Stomach (tissue), 8 donors: ENCODE measurements at regions not wholly inside any gene's neighbourhood (a gene's known extent, or its start where the extent isn't known, plus 50 kb on each side); places are given as distances from the start of the nearest gene placed in this dataset.

Source experiments
- DNase-seq, 2 donors: peaks; one replicate each; pipeline versions ENCODE4 v3.0.0 to v3.0.0-alpha.2; 2013 to 2019
- H3K27ac ChIP-seq, 5 donors: fragments of 200-600 bp in 4 of 5; sonication (generic) in 4 of 5; one replicate each; pipeline ENCODE4 v1.5.1; 2013 to 2019; ENCODE audit warnings: mild to moderate bottlenecking in 1 of 5, moderate library complexity in 1 of 5
- H3K27me3 ChIP-seq, 3 donors: fragments of 200-600 bp; sonication (generic); one replicate each; pipeline ENCODE4 v1.5.1; 2017 to 2019; ENCODE audit warnings: mixed run types in 1 of 3
- H3K36me3 ChIP-seq, 4 donors: fragments of 200-600 bp; sonication (generic); 1 replicate in 3 of 4; 2 replicates in 1 of 4; pipeline ENCODE4 v1.5.1; 2016 to 2019
- H3K4me1 ChIP-seq, 4 donors: fragments of 200-600 bp; sonication (generic); one replicate each; pipeline ENCODE4 v1.5.1; 2016 to 2019
- H3K4me3 ChIP-seq, 4 donors: fragments of 200-600 bp; sonication (generic) in 3 of 4; one replicate each; pipeline ENCODE4 v1.5.1; 2016 to 2019; ENCODE audit warnings: mild to moderate bottlenecking in 1 of 4
- H3K9me3 ChIP-seq, 4 donors: fragments of 200-600 bp; sonication (generic); one replicate each; pipeline ENCODE4 v1.5.1; 2016 to 2019
- CTCF ChIP-seq, 7 experiments: fragments of 450-650 bp in 4 of 7; fragments of 200-600 bp in 3 of 7; sonication (generic) in 3 of 7; IDR thresholded peaks; one replicate each; pipeline ENCODE4 v1.5.1; 2016 to 2019; ENCODE audit warnings: antibody characterized with exemption in 7 of 7, control low read depth in 2 of 7, mild to moderate bottlenecking in 1 of 7
- EP300 ChIP-seq: sonication (generic); formaldehyde crosslinking; IDR thresholded peaks from one replicate; pipeline ENCODE4 v1.6.1; 2017; ENCODE audit warnings: antibody characterized with exemption
- POLR2A ChIP-seq, 4 donors: fragments of 450-650 bp; IDR thresholded peaks; one replicate each; pipeline ENCODE4 v1.6.1; 2016; ENCODE audit warnings: antibody characterized with exemption in 4 of 4, control low read depth in 2 of 4, mild to moderate bottlenecking in 1 of 4, moderate library complexity in 1 of 4
- POLR2AphosphoS5 ChIP-seq, 3 donors: sonication (generic); formaldehyde crosslinking; IDR thresholded peaks; one replicate each; pipeline ENCODE4 v1.6.1; 2016; ENCODE audit warnings: antibody characterized with exemption in 3 of 3
- WGBS, 5 donors: extraction: QIAGEN DNeasy Blood & Tissue Kit in 3 of 5; methylation state at CpG; one replicate each; pipeline versions ENCODE4 v1.1.5 to v1.1.7; 2013 to 2018; 5-methylcytosine and 5-hydroxymethylcytosine counted together
- intact Hi-C: fragments of 100-400 bp; cut with DNase I; formaldehyde crosslinking; loops from one replicate; pipeline ENCODE4 v1.15.1; 2023; ENCODE audit warnings: low total_unique reads
- donor health status: healthy with polysubstance abuse.
- donor health status: Bipolar disorder and iron deficiency.
- donor health status: healthy.

GRCh38 chr10:107443813-107444212, 279.3 kb upstream of the SORCS1 start:
- 61 to 79% (median 71%) methylated on average over 2 of the region's 2 CpGs for WGBS, 5 donors
- H3K4me1 ChIP-seq: no peaks in the 10 kb centered on the region

GRCh38 chr10:107443326-107443725, 278.8 kb upstream of the SORCS1 start:
- TF ChIP-seq POLR2A (IDR thresholded peaks at IDR 0.05): no peak
- no peak for TF ChIP-seq EP300
- TF ChIP-seq CTCF (IDR thresholded peaks at IDR 0.05): no peak
- TF ChIP-seq POLR2AphosphoS5 (IDR thresholded peaks at IDR 0.05): no peak
- Histone ChIP-seq H3K4me3 (no peak overlapping the region), H3K36me3 (no peaks in the 10 kb centered on the region), H3K4me1 (no peaks in the 10 kb centered on the region), H3K27ac (no peak overlapping the region), H3K27me3 (no peaks in the 10 kb centered on the region), H3K9me3 (no peaks in the 10 kb centered on the region)
- intact Hi-C loops: no loop called here
- WGBS, 5 donors: 0 to 39% (median 3%) methylated on average over 1 of the region's 1 CpG
- no peak for DNase-seq

More at GRCh38 chr10:107443813-107444212, 279.3 kb upstream of the SORCS1 start:
- TF ChIP-seq POLR2AphosphoS5 (IDR thresholded peaks at IDR 0.05) (no peak), POLR2A (IDR thresholded peaks at IDR 0.05) (no peak), EP300 (no peak), CTCF (IDR thresholded peaks at IDR 0.05) (no peak)
- no peak overlapping the region for H3K27ac ChIP-seq
- no peak overlapping the region for H3K4me3 ChIP-seq
- intact Hi-C loops: no loop called here
- no peaks in the 10 kb centered on the region for H3K27me3 ChIP-seq
- H3K9me3 ChIP-seq: no peaks in the 10 kb centered on the region
- H3K36me3 ChIP-seq: no peaks in the 10 kb centered on the region
- no peak for DNase-seq

- Histone ChIP-seq H3K4me1 (no peaks in the 10 kb centered on the region), H3K27me3 (no peaks in the 10 kb centered on the region), H3K9me3 (no peaks in the 10 kb centered on the region), H3K36me3 (no peaks in the 10 kb centered on the region), H3K4me3 (no peak overlapping the region), H3K27ac (no peak overlapping the region)
- no peak for TF ChIP-seq POLR2A (IDR thresholded peaks at IDR 0.05)
- TF ChIP-seq POLR2AphosphoS5 (IDR thresholded peaks at IDR 0.05): no peak
- TF ChIP-seq CTCF (IDR thresholded peaks at IDR 0.05): no peak
- no peak for TF ChIP-seq EP300
- intact Hi-C loops: no loop called here
- WGBS, 5 donors: 64 to 80% (median 75%) methylated on average over 5 of the region's 5 CpGs
- DNase-seq: no peak
Measured at GRCh38 chr10:107442035-107442505, 277.6 kb upstream of the SORCS1 start.

- TF ChIP-seq CTCF (IDR thresholded peaks at IDR 0.05) (no peak), POLR2AphosphoS5 (IDR thresholded peaks at IDR 0.05) (no peak), EP300 (no peak), POLR2A (IDR thresholded peaks at IDR 0.05) (no peak)
- intact Hi-C loops: no loop called here
- DNase-seq: no peak
- Histone ChIP-seq H3K9me3 (no peaks in the 10 kb centered on the region), H3K4me3 (no peak overlapping the region), H3K27me3 (no peaks in the 10 kb centered on the region), H3K4me1 (no peaks in the 10 kb centered on the region), H3K36me3 (no peaks in the 10 kb centered on the region), H3K27ac (no peak overlapping the region)
- 90 to 96% (median 91%) methylated on average over 5 of the region's 5 CpGs for WGBS, 5 donors
Measured at GRCh38 chr10:107440741-107441140, 276.2 kb upstream of the SORCS1 start.
